ENCODE measurements at regions not wholly inside any gene's neighbourhood (a gene's known extent, or its start where the extent isn't known, plus 50 kb on each side); places are given as distances from the start of the nearest gene placed in this dataset.

- no peaks in the 10 kb centered on the region for H3K27me3 ChIP-seq (ENCODE audit: control insufficient read depth, insufficient read depth, low read length)
- TF ChIP-seq CTCF (IDR thresholded peaks at IDR 0.05; ENCODE audit: insufficient read depth, low read length, poor library complexity, severe bottlenecking), result no peak
- no peak for DNase-seq (ENCODE audit: low read depth)
- H3K4me3 ChIP-seq (ENCODE audit: low read depth, low read length), result no peak overlapping the region
- H3K36me3 ChIP-seq (ENCODE audit: control insufficient read depth, insufficient read depth, low read length), result no peaks in the 10 kb centered on the region
These were observed 278.7 kb downstream of the FIGN start for GRCh38 chr2:163456953-163457743.

GRCh38 chr2:163455815-163456214, 280.0 kb downstream of the FIGN start:
- DNase-seq (ENCODE audit: low read depth), result no peak
- no peak overlapping the region for H3K4me3 ChIP-seq (ENCODE audit: low read depth, low read length)
- no peaks in the 10 kb centered on the region for H3K36me3 ChIP-seq (ENCODE audit: control insufficient read depth, insufficient read depth, low read length)
- H3K27me3 ChIP-seq (ENCODE audit: control insufficient read depth, insufficient read depth, low read length), result no peaks in the 10 kb centered on the region
- TF ChIP-seq CTCF (IDR thresholded peaks at IDR 0.05; ENCODE audit: insufficient read depth, low read length, poor library complexity, severe bottlenecking), result no peak

- Histone ChIP-seq H3K4me3 (ENCODE audit: low read depth, low read length) (no peak overlapping the region), H3K27me3 (ENCODE audit: control insufficient read depth, insufficient read depth, low read length) (no peaks in the 10 kb centered on the region), H3K36me3 (ENCODE audit: control insufficient read depth, insufficient read depth, low read length) (no peaks in the 10 kb centered on the region)
- no peak for DNase-seq (ENCODE audit: low read depth)
- TF ChIP-seq CTCF (IDR thresholded peaks at IDR 0.05; ENCODE audit: insufficient read depth, low read length, poor library complexity, severe bottlenecking), result no peak
These were observed 281.9 kb downstream of the FIGN start for GRCh38 chr2:163453920-163454319.

- Histone ChIP-seq H3K4me3 (ENCODE audit: low read depth, low read length) (no peak overlapping the region), H3K36me3 (ENCODE audit: control insufficient read depth, insufficient read depth, low read length) (no peaks in the 10 kb centered on the region), H3K27me3 (ENCODE audit: control insufficient read depth, insufficient read depth, low read length) (no peaks in the 10 kb centered on the region)
- TF ChIP-seq CTCF (IDR thresholded peaks at IDR 0.05; ENCODE audit: insufficient read depth, low read length, poor library complexity, severe bottlenecking), result no peak
- peak; percentile 7 for DNase-seq (ENCODE audit: low read depth)
These were observed 294.2 kb downstream of the FIGN start for GRCh38 chr2:163441603-163442002.

- no peak overlapping the region for H3K4me3 ChIP-seq (ENCODE audit: low read depth, low read length)
- no peaks in the 10 kb centered on the region for H3K27me3 ChIP-seq (ENCODE audit: control insufficient read depth, insufficient read depth, low read length)
- DNase-seq (ENCODE audit: low read depth), result no peak
- H3K36me3 ChIP-seq (ENCODE audit: control insufficient read depth, insufficient read depth, low read length), result no peaks in the 10 kb centered on the region
- TF ChIP-seq CTCF (IDR thresholded peaks at IDR 0.05; ENCODE audit: insufficient read depth, low read length, poor library complexity, severe bottlenecking), result no peak
These were observed 298.8 kb downstream of the FIGN start for GRCh38 chr2:163436963-163437362.

- Histone ChIP-seq H3K4me3 (ENCODE audit: low read depth, low read length) (no peak overlapping the region), H3K27me3 (ENCODE audit: control insufficient read depth, insufficient read depth, low read length) (no peaks in the 10 kb centered on the region), H3K36me3 (ENCODE audit: control insufficient read depth, insufficient read depth, low read length) (no peaks in the 10 kb centered on the region)
- DNase-seq (ENCODE audit: low read depth), result no peak
- TF ChIP-seq CTCF (IDR thresholded peaks at IDR 0.05; ENCODE audit: insufficient read depth, low read length, poor library complexity, severe bottlenecking), result no peak
These were observed 307.6 kb downstream of the FIGN start for GRCh38 chr2:163428187-163428586.

Data from kidney epithelial cell (primary cell).